ENCODE measurements at regions not wholly inside any gene's neighbourhood (a gene's known extent, or its start where the extent isn't known, plus 50 kb on each side); places are given as distances from the start of the nearest gene placed in this dataset.

- Mint-ChIP-seq H3K9me3 (peaks cover 10 to 15% of the 10 kb centered on the region in 2 donors), H3K4me1 (no peaks in the 10 kb centered on the region), H3K27ac (no peak overlapping the region), H3K36me3 (peaks cover 16% of the 10 kb centered on the region), H3K4me3 (no peak overlapping the region), H3K27me3 (ENCODE audit: low read depth in 2 of 2) (no peaks in the 10 kb centered on the region)
- intact Hi-C loops (cut with micrococcal nuclease), result no loop called here
- no peak overlapping the region for H3K4me3 ChIP-seq (ENCODE audit: low read length)
- H3K4me1 ChIP-seq (ENCODE audit: control insufficient read depth, insufficient read depth, low read length), result no peaks in the 10 kb centered on the region
- no peaks in the 10 kb centered on the region for H3K9me3 ChIP-seq (ENCODE audit: control insufficient read depth, insufficient read depth, low read length)
- H3K27ac ChIP-seq (ENCODE audit: low read length), result no peak overlapping the region
- no peaks in the 10 kb centered on the region for H3K36me3 ChIP-seq (ENCODE audit: control insufficient read depth, insufficient read depth, low read length)
- H3K27me3 ChIP-seq (ENCODE audit: control insufficient read depth, insufficient read depth, low read length), result no peaks in the 10 kb centered on the region
- DNase-seq (no peak), ATAC-seq (no peak)
- TF ChIP-seq CTCF (IDR thresholded peaks at IDR 0.05), result no peak
Observed at GRCh38 chr2:114373591-114373990, 68.8 kb upstream of the DPP10 start.

- DNase-seq, result no peak
- Histone ChIP-seq H3K27me3 (ENCODE audit: control insufficient read depth, insufficient read depth, low read length) (no peaks in the 10 kb centered on the region), H3K9me3 (ENCODE audit: control insufficient read depth, insufficient read depth, low read length) (peaks cover 5% of the 10 kb centered on the region), H3K27ac (ENCODE audit: low read length) (no peak overlapping the region), H3K4me1 (ENCODE audit: control insufficient read depth, insufficient read depth, low read length) (no peaks in the 10 kb centered on the region), H3K4me3 (ENCODE audit: low read length) (no peak overlapping the region), H3K36me3 (ENCODE audit: control insufficient read depth, insufficient read depth, low read length) (no peaks in the 10 kb centered on the region)
- Mint-ChIP-seq H3K4me3 (no peak overlapping the region), H3K9me3 (peaks cover 3 to 11% of the 10 kb centered on the region in 2 donors), H3K27me3 (ENCODE audit: low read depth in 2 of 2) (no peaks in the 10 kb centered on the region), H3K36me3 (no peaks in the 10 kb centered on the region), H3K27ac (no peak overlapping the region), H3K4me1 (no peaks in the 10 kb centered on the region)
- ATAC-seq, result no peak
- no peak for TF ChIP-seq CTCF (IDR thresholded peaks at IDR 0.05)
- WGBS (ENCODE audit: insufficient coverage), result 79% methylated on average over 4 of the region's 4 CpGs
- intact Hi-C loops (cut with micrococcal nuclease), result no loop called here
Observed at GRCh38 chr2:114384441-114384840, 58.0 kb upstream of the DPP10 start.

- WGBS (ENCODE audit: insufficient coverage), result 90% methylated on average over 3 of the region's 4 CpGs
- no peaks in the 10 kb centered on the region for H3K4me1 ChIP-seq (ENCODE audit: control insufficient read depth, insufficient read depth, low read length)
- H3K9me3 Mint-ChIP-seq, result peaks cover 5 to 8% of the 10 kb centered on the region in 2 donors
- ATAC-seq, result no peak
- no peak overlapping the region for H3K27ac ChIP-seq (ENCODE audit: low read length)
- H3K9me3 ChIP-seq (ENCODE audit: control insufficient read depth, insufficient read depth, low read length), result peaks cover 5% of the 10 kb centered on the region
- H3K4me3 Mint-ChIP-seq, result no peak overlapping the region
- H3K4me3 ChIP-seq (ENCODE audit: low read length), result no peak overlapping the region
- H3K27me3 ChIP-seq (ENCODE audit: control insufficient read depth, insufficient read depth, low read length), result no peaks in the 10 kb centered on the region
- no peaks in the 10 kb centered on the region for H3K27me3 Mint-ChIP-seq (ENCODE audit: low read depth in 2 of 2)
- no peaks in the 10 kb centered on the region for H3K4me1 Mint-ChIP-seq
- no peaks in the 10 kb centered on the region for H3K36me3 ChIP-seq (ENCODE audit: control insufficient read depth, insufficient read depth, low read length)
- intact Hi-C loops (cut with micrococcal nuclease), result no loop called here
- no peaks in the 10 kb centered on the region for H3K36me3 Mint-ChIP-seq
- DNase-seq, result no peak
- no peak overlapping the region for H3K27ac Mint-ChIP-seq
- TF ChIP-seq CTCF (IDR thresholded peaks at IDR 0.05), result no peak
Observed at GRCh38 chr2:114389021-114389420, 53.4 kb upstream of the DPP10 start.

Data from natural killer cell (primary cell).